Esophagus squamous epithelium (tissue), 5 donors: ENCODE measurements at regions not wholly inside any gene's neighbourhood (a gene's known extent, or its start where the extent isn't known, plus 50 kb on each side); places are given as distances from the start of the nearest gene placed in this dataset.
A peak's percentile ranks its signal among the peaks of the same experiment; 100 is the strongest.

Source experiments
- DNase-seq: peaks from one replicate; lab custom pipeline; 2025; lab: John Stamatoyannopoulos, UW
- H3K27ac ChIP-seq, 4 donors: fragments of 200-600 bp; sonication (generic); one replicate each; pipeline ENCODE4 v1.5.1; 2016 to 2019; ENCODE audit warnings: mild to moderate bottlenecking in 1 of 4
- H3K27me3 ChIP-seq, 4 donors: fragments of 200-600 bp; sonication (generic); 1 replicate in 3 of 4; 2 replicates in 1 of 4; pipeline versions ENCODE4 v1.5.1 to v1.6.0; 2017 to 2021; ENCODE audit warnings: antibody characterized with exemption in 1 of 4
- H3K36me3 ChIP-seq, 3 donors: fragments of 200-600 bp; sonication (generic); one replicate each; pipeline ENCODE4 v1.5.1; 2016 to 2019
- H3K4me1 ChIP-seq, 3 donors: fragments of 200-600 bp; sonication (generic); one replicate each; pipeline ENCODE4 v1.5.1; 2017 to 2019
- H3K4me3 ChIP-seq, 4 donors: fragments of 200-600 bp; sonication (generic); 1 replicate in 3 of 4; 2 replicates in 1 of 4; pipeline ENCODE4 v1.5.1; 2016 to 2019; ENCODE audit warnings: mild to moderate bottlenecking in 2 of 4, moderate library complexity in 1 of 4
- H3K9me3 ChIP-seq, 3 donors: fragments of 200-600 bp; sonication (generic); one replicate each; pipeline ENCODE4 v1.5.1; 2016 to 2019
- CTCF ChIP-seq, 6 experiments: fragments of 450-650 bp in 4 of 6; fragments of 200-600 bp in 2 of 6; sonication (generic) in 2 of 6; IDR thresholded peaks; one replicate each; pipeline ENCODE4 v1.5.1; 2016 to 2019; ENCODE audit warnings: antibody characterized with exemption in 6 of 6, mild to moderate bottlenecking in 4 of 6, moderate library complexity in 4 of 6
- POLR2A ChIP-seq, 4 donors: fragments of 450-650 bp; IDR thresholded peaks; one replicate each; pipeline ENCODE4 v1.6.1; 2017; ENCODE audit warnings: antibody characterized with exemption in 4 of 4, mild to moderate bottlenecking in 4 of 4, moderate library complexity in 3 of 4
- WGBS, 2 donors: methylation state at CpG; one replicate each; pipeline ENCODE4 v1.1.5; 2018; 5-methylcytosine and 5-hydroxymethylcytosine counted together
- intact Hi-C: fragments of 100-400 bp; cut with DNase I; formaldehyde crosslinking; loops from one replicate; pipeline ENCODE4 v1.15.0; 2022
- donor health status: DM: yes; HTN: yes; CAD: no.

GRCh38 chr1:184865831-184866230, 108.5 kb downstream of the NIBAN1 start:
- WGBS, 2 donors, result 82 to 91% methylated on average over 1 of the region's 1 CpG
- intact Hi-C loops, result no loop called here
- peak overlapping the region in 3 of 4 donors; percentile 13 to 78 (median 67) for H3K27ac ChIP-seq

GRCh38 chr1:184861755-184862336, 107.2 kb upstream of the EDEM3 start:
- Histone ChIP-seq H3K36me3 (no peaks in the 10 kb centered on the region), H3K4me1 (peaks cover 0 to 20% (median 10%) of the 10 kb centered on the region in 3 donors), H3K27me3 (no peaks in the 10 kb centered on the region), H3K4me3 (no peak overlapping the region), H3K9me3 (no peaks in the 10 kb centered on the region), H3K27ac (no peak overlapping the region)
- DNase-seq, result no peak
- 83 to 91% methylated on average over 6 of the region's 6 CpGs for WGBS, 2 donors
- intact Hi-C loops, result no loop called here
- TF ChIP-seq CTCF (IDR thresholded peaks at IDR 0.05) (no peak), POLR2A (IDR thresholded peaks at IDR 0.05) (no peak)

More at GRCh38 chr1:184865831-184866230, 108.5 kb downstream of the NIBAN1 start:
- no peaks in the 10 kb centered on the region for H3K36me3 ChIP-seq
- H3K27me3 ChIP-seq, result no peaks in the 10 kb centered on the region
- no peak for DNase-seq
- H3K9me3 ChIP-seq, result no peaks in the 10 kb centered on the region
- H3K4me3 ChIP-seq, result no peak overlapping the region
- TF ChIP-seq POLR2A (IDR thresholded peaks at IDR 0.05), result no peak
- TF ChIP-seq CTCF (IDR thresholded peaks at IDR 0.05), result no peak
- peaks cover 0 to 33% (median 17%) of the 10 kb centered on the region in 3 donors for H3K4me1 ChIP-seq

- TF ChIP-seq CTCF (IDR thresholded peaks at IDR 0.05), result no peak
- no peak for TF ChIP-seq POLR2A (IDR thresholded peaks at IDR 0.05)
- DNase-seq, result no peak
- no peaks in the 10 kb centered on the region for H3K9me3 ChIP-seq
- intact Hi-C loops, result no loop called here
- peaks cover 0 to 13% (median 5%) of the 10 kb centered on the region in 3 donors for H3K4me1 ChIP-seq
- no peak overlapping the region for H3K4me3 ChIP-seq
- H3K36me3 ChIP-seq, result no peaks in the 10 kb centered on the region
- H3K27ac ChIP-seq, result peak overlapping the region in 1 of 4 donors; percentile 0
- WGBS, 2 donors, result 36 to 51% methylated on average over 2 of the region's 2 CpGs
- H3K27me3 ChIP-seq, result no peaks in the 10 kb centered on the region
These were observed 106.5 kb upstream of the EDEM3 start for GRCh38 chr1:184860985-184861754.

GRCh38 chr1:184860535-184860934, 105.9 kb upstream of the EDEM3 start:
- TF ChIP-seq CTCF (IDR thresholded peaks at IDR 0.05) (no peak), POLR2A (IDR thresholded peaks at IDR 0.05) (no peak)
- H3K4me1 ChIP-seq, result peaks cover 0 to 7% (median 5%) of the 10 kb centered on the region in 3 donors
- no peaks in the 10 kb centered on the region for H3K9me3 ChIP-seq
- intact Hi-C loops, result no loop called here
- H3K36me3 ChIP-seq, result no peaks in the 10 kb centered on the region
- DNase-seq, result no peak
- H3K27me3 ChIP-seq, result no peaks in the 10 kb centered on the region
- peak overlapping the region in 1 of 4 donors; percentile 0 for H3K27ac ChIP-seq
- no peak overlapping the region for H3K4me3 ChIP-seq

- Histone ChIP-seq H3K36me3 (no peaks in the 10 kb centered on the region), H3K4me3 (no peak overlapping the region), H3K27me3 (no peaks in the 10 kb centered on the region), H3K9me3 (no peaks in the 10 kb centered on the region), H3K4me1 (peaks cover 0 to 6% (median 5%) of the 10 kb centered on the region in 3 donors), H3K27ac (no peak overlapping the region)
- intact Hi-C loops, result no loop called here
- DNase-seq, result no peak
- 91 to 92% methylated on average over 4 of the region's 5 CpGs for WGBS, 2 donors
- TF ChIP-seq POLR2A (IDR thresholded peaks at IDR 0.05) (no peak), CTCF (IDR thresholded peaks at IDR 0.05) (no peak)
These were observed 104.9 kb upstream of the EDEM3 start for GRCh38 chr1:184859381-184860105.
